GM19468 (cell line): ENCODE measurements at regions not wholly inside any gene's neighbourhood (a gene's known extent, or its start where the extent isn't known, plus 50 kb on each side); places are given as distances from the start of the nearest gene placed in this dataset.
"Not testable (repeated sequence)": the region's sequence is repeated elsewhere in the genome, so short reads cannot be mapped to it uniquely, and the experiment has no call there.

Source experiments
- ATAC-seq: cut with Tn5 transposase; IDR thresholded peaks from one replicate; pipeline ENCODE4 v1.9.1; 2021; ENCODE audit warnings: mild to moderate bottlenecking, moderate library complexity, moderate number of reproducible peaks; ENCODE audit not compliant: unreplicated experiment; ENCODE audit errors: extremely low read depth

GRCh38 chr20:50450881-50451752, 59.1 kb upstream of the PTPN1 start:
- ATAC-seq = peak; percentile 76

- ATAC-seq = not testable (repeated sequence)
Measured at GRCh38 chr20:50451792-50452425, 58.3 kb upstream of the PTPN1 start.

- ATAC-seq = no peak
Measured at GRCh38 chr20:50453533-50454244, 56.5 kb upstream of the PTPN1 start.

GRCh38 chr20:50455245-50455644, 54.9 kb upstream of the PTPN1 start:
- not testable (repeated sequence) for ATAC-seq

- no peak for ATAC-seq
Measured at GRCh38 chr20:50455656-50456451, 54.3 kb upstream of the PTPN1 start.

GRCh38 chr20:50456452-50457324, 53.5 kb upstream of the PTPN1 start:
- no peak for ATAC-seq

GRCh38 chr20:50459124-50459918, 50.9 kb upstream of the PTPN1 start:
- ATAC-seq = no peak

GRCh38 chr20:50460115-50460607, 50.0 kb upstream of the PTPN1 start:
- no peak for ATAC-seq
